ENCODE measurements at regions not wholly inside any gene's neighbourhood (a gene's known extent, or its start where the extent isn't known, plus 50 kb on each side); places are given as distances from the start of the nearest gene placed in this dataset.
"Not testable (repeated sequence)": the region's sequence is repeated elsewhere in the genome, so short reads cannot be mapped to it uniquely, and the experiment has no call there.

DNA sequence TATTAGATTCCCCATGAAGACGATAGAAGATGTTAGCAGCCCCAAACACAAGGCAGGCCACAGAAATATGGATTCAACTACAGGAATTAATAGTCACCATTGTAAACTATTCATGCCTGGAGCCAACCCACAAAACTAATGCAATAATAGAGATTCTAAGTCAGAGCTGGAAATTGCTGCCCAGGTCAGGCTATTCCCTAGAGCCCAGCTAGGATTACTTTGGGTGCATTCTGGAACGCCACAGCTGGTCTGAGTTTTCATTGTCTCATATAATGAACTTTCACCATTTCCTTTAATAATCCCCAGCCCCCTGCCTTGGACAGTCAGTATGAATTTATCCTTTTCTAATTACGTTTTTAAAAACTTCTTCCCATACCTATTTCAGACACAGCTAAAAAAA is 252.6 kb downstream of the PAPSS1 start:
- DNase-seq: no peak

DNA sequence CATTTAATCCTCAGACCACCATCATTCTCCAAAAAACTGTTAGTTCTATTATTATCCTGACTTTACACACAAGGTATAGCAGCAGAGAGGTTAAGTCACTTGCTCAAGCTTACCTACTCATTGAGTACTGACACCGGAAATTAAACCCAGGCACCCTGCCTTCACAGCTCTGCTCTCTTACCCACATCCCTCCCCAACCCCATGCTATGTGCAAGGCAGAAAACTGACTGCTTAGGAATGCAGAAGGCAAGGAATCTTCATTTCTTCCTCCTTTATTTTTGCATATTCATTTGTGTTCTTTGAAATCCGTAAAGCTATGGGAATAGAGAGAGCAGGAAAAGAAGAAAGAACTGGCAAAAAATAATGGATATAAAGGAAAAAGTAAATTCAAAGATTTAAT is 261.8 kb downstream of the PAPSS1 start:
- DNase-seq: no peak

DNA sequence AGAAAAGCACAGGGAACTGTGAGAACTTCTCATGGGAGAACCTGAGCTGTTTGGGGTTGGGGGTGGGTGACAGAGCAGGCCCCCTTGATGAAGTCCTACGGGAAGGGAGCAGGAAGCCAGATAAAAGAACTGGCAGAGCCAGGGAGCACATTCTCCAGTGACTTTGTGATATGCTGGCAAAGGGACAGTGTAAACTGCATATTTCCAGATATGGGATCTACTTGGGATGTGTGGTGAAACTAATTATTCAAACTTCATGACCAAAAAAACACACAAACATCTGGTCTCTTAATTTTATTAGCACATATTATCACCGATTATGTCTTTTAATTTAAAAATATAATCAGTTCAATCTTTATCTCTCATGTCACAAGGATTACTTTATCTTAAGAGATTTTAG is 266.0 kb downstream of the PAPSS1 start:
- no peak for DNase-seq

- no peak for DNase-seq
Measured at GRCh38 chr4:107452717-107453630, 267.1 kb downstream of the PAPSS1 start.

DNA sequence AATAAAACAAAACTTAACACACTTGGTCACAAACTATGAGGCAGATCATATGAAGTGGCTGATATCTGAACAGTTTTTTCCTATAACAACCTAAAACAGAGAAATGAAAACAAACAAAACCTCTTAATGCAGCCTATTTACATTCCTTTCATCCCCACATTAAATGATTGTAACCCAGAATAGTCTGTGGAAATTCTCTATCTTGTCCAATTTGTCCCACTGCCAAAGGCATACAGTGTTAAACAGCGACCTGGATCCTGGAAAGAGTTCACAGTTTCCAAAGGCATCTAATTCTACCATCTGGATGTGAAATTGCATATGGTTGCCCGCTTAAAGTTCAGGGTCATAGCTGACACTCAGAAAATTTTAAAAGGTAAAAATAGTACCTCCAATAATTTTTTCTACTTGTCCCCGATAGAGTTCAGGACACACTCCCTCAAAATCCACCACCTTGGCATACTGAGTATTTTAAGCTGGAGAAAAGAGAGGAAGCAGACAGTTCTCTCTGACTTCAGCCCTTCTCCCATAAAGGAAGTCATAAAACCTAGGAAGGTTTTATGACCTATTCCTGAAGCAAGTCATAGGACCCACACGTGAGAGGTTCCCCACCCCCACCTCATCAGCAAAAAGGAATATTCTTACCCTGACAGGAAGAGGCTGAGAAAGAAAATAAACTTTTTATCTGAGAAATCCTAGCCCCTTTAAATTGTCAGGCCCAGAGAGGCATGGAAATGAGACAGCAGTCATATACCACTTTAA is 270.2 kb downstream of the PAPSS1 start:
- no peak for DNase-seq

DNA sequence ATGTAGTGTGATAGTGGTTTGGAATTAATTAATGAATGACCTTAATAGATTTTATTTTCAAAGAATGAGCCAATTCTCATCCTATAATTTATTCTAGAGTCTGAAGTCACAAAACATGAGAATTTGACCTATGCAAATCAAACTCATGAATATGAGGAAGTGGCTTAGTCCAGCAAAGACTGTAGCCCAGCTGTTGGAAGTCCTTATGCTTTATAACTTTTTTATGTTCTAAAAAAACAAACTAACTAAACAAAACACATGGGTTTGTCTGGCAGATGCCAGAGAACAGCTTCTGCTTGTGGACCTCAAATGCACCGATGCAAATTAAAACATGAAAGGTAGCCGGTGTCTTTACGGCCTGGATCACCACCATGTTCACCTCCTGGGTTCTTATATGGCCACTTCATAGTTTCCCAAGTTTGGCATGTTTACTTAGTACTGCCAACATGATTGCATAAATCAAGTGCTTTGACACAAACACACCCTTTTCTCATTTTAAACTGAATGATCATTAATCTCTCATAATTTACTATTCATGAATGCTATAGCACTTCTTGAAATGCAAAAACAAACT is 277.4 kb downstream of the PAPSS1 start:
- no peak for DNase-seq

- DNase-seq: no peak
Measured at GRCh38 chr4:107439401-107439800, 280.6 kb downstream of the PAPSS1 start.

- not testable (repeated sequence) for DNase-seq
Measured at GRCh38 chr4:107436471-107436870, 283.6 kb downstream of the PAPSS1 start.

GRCh38 chr4:107432451-107432850 is 287.6 kb downstream of the PAPSS1 start:
- no peak for DNase-seq

GRCh38 chr4:107423677-107424405 is 296.2 kb downstream of the PAPSS1 start:
- no peak for DNase-seq

DNA sequence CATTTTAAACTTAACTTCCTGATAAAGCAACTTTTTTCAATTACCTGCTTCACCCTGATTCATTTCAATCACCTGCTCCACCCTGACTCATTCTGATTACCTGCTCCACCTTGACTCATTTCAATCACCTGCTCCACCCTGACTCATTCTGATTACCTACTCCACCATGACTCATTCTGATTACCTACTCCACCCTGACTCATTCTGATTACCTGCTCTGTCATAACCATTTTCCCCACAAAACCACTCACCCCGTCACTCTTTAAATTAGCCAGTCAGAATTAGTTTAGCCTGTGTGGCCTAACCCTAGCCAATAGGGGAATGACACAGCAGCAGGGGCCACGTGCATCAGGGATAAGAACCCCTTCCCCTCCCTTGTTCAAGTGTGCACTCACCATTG is 300.5 kb downstream of the PAPSS1 start:
- not testable (repeated sequence) for DNase-seq

GRCh38 chr4:107419052-107419451 is 301.0 kb downstream of the PAPSS1 start:
- DNase-seq: no peak

GRCh38 chr4:107415490-107415889 is 304.5 kb downstream of the PAPSS1 start:
- DNase-seq: not testable (repeated sequence)

DNA sequence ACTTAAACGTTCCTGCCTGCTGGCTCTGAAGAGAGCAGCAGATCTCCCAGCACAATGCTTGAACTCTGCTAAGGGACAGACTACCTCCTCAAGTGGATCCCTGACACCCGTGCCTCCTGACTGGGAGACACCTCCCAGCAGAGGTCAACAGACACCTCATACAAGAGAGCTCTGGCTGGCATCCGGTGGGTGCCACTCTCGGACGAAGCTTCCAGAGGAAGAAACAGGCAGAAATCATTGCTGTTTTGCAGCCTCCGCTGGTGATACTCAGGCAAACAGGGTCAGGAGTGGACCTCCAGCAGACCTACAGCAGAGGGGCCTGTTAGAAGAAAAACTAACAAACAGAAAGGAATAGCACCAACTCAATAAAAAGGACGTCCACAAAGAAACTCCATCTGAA is 310.2 kb downstream of the PAPSS1 start:
- DNase-seq: not testable (repeated sequence)

GRCh38 chr4:107408968-107409367 is 311.1 kb downstream of the PAPSS1 start:
- DNase-seq: no peak

- no peak for DNase-seq
Measured at GRCh38 chr4:107404591-107405300, 315.3 kb downstream of the PAPSS1 start.

DNA sequence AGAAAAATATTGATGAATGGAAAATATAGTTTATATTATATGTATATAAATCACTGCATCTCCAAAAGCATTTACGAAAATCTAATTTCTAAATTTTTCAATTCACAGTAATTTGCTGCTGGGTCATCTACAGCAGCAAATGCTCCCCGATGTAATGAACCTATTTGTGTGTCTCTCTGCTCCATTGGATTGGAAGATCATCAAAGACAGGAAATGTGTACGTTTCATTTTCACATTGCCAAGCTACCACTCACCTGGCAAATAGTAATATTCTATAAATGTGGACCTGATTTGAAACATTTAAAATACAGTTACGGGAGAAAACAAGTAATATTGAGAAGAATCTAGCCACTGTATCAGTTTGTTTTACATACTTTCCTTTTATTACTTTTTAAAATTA is 317.7 kb downstream of the PAPSS1 start:
- no peak for DNase-seq

- no peak for DNase-seq
Measured at GRCh38 chr4:107392951-107393350, 327.1 kb downstream of the PAPSS1 start.

DNA sequence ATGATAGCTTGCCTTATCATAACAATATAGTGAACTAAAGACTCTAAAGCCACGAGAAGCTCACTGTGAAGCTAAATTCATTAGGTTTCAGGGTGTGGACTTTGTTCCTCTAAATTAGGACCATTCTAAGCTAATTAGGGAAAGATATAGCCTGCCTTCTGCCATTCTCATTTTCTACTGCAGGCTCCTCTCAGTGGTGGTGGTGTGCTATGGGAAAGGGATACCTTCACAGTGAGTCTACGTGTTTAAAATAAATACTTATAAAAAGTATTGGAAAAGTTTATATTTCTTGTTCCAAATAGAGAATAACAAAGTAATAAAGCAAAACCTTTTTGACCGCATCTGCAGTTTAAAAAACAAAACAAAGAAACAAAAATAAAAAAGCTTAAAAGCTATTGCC is 327.7 kb downstream of the PAPSS1 start:
- DNase-seq: no peak

DNA sequence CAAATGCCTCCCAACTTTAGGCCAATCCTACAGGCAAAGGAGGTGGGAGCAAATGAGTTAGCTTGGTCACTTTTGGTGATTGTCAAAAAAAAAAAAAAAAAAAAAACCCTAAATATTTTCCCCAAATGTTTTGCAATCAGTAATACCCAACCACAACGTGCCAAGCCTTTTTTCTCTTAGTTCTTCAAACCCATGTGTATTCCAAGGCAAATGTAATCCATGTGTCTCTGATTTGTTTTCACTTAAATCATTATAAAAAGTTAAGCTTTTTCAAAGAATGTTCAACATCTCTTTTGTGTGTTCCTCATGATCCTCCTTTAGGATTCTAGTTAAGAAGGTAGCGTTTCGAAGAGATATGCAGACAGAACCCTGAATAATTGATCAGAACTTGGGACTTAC is 328.4 kb downstream of the PAPSS1 start:
- DNase-seq: no peak

- no peak for DNase-seq
Measured at GRCh38 chr4:107391009-107391629, 328.9 kb downstream of the PAPSS1 start.

DNA sequence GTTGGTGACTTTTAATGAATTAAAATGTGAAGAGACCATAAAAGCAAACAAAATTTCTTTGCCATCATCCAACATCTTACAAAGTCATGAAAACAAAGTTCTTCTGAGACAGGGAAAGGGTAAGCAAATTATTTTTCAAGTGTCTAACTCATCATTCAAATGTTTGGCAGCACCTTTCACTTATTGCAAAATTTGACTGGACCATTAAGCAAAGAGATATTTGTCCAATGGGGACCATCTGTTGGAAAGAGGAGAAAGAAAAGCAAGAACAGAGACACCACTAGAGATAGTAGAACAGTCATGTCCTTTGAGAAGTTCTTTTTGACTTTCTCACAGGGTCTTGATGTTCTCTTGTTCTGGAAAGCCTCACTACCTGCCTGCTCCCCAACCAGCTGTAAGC is 330.1 kb downstream of the PAPSS1 start:
- no peak for DNase-seq

Data from activated T-cell treated with anti-CD3 and anti-CD28 coated beads, Interleukin-2, amount 50 U/mL, for 1 hour (primary cell).